ENCODE measurements at regions not wholly inside any gene's neighbourhood (a gene's known extent, or its start where the extent isn't known, plus 50 kb on each side); places are given as distances from the start of the nearest gene placed in this dataset.

DNA sequence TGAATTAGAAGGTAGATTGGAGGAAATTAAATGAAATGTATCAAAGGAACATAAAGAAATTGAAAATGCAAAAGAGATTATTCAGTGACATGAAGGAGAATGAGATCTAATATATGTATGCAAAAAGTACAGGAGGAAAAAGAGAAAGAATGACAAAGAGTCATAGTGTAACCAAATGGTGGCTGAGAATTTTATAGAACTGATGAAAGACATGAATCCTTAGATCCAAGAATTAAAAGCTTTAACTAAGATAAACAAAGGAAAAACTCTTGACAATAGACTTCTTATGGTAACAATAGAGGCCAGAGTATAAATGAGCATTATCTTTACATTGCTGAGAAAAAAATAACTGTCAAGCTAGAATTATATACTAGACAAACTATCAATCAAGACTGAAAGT is 505.4 kb upstream of the CD180 start:
- no peak overlapping the region for H2BK15ac ChIP-seq (ENCODE audit: low read depth, poor library complexity, severe bottlenecking)
- no peak overlapping the region for H4K91ac ChIP-seq (ENCODE audit: low read length)
- no peak overlapping the region for H3K14ac ChIP-seq (ENCODE audit: low read length in 2 of 2)
- no peak overlapping the region for H3K4me2 ChIP-seq (ENCODE audit: low read length, poor library complexity, severe bottlenecking)
- H3K4me3 ChIP-seq (ENCODE audit: insufficient read depth in 1 of 2, low read depth in 1 of 2, low read length in 2 of 2): no peak overlapping the region
- no peak overlapping the region for H3K4ac ChIP-seq (ENCODE audit: low read depth in 1 of 2, low read length in 2 of 2)
- H3K9me3 ChIP-seq (ENCODE audit: control insufficient read depth, low read length): peaks cover 36% of the 10 kb centered on the region
- H2BK12ac ChIP-seq (ENCODE audit: low read length in 2 of 2): no peak overlapping the region
- no peak overlapping the region for H2AFZ ChIP-seq (ENCODE audit: low read depth, low read length)
- H2BK5ac ChIP-seq (ENCODE audit: low read depth, low read length, poor library complexity, severe bottlenecking): no peak overlapping the region
- no peak overlapping the region for H2BK120ac ChIP-seq (ENCODE audit: low read depth, low read length)
- no peak overlapping the region for H2AK5ac ChIP-seq (ENCODE audit: low read length, severe bottlenecking)
- H3K4me1 ChIP-seq (ENCODE audit: control insufficient read depth, insufficient read depth, low read depth, low read length): no peaks in the 10 kb centered on the region
- H3K23ac ChIP-seq (ENCODE audit: low read length in 2 of 2): no peak overlapping the region
- H3K27me3 ChIP-seq (ENCODE audit: control insufficient read depth in 1 of 2, insufficient read depth in 1 of 2, low read length in 2 of 2): no peaks in the 10 kb centered on the region
- no peak overlapping the region for H3K27ac ChIP-seq (ENCODE audit: low read length, poor library complexity, severe bottlenecking)
- no peak overlapping the region for H3K9ac ChIP-seq (ENCODE audit: low read length)
- no peak overlapping the region for H3K18ac ChIP-seq (ENCODE audit: low read depth in 1 of 2, low read length in 2 of 2)
- H3K79me1 ChIP-seq (replicated peaks; ENCODE audit: low read length, poor library complexity, severe bottlenecking): no peaks in the 10 kb centered on the region
- no peaks in the 10 kb centered on the region for H3K36me3 ChIP-seq (ENCODE audit: control insufficient read depth in 1 of 2, insufficient read depth in 2 of 2, low read depth in 1 of 2, low read length in 2 of 2)
- no peak overlapping the region for H4K8ac ChIP-seq (ENCODE audit: low read length)
- no peak for DNase-seq

DNA sequence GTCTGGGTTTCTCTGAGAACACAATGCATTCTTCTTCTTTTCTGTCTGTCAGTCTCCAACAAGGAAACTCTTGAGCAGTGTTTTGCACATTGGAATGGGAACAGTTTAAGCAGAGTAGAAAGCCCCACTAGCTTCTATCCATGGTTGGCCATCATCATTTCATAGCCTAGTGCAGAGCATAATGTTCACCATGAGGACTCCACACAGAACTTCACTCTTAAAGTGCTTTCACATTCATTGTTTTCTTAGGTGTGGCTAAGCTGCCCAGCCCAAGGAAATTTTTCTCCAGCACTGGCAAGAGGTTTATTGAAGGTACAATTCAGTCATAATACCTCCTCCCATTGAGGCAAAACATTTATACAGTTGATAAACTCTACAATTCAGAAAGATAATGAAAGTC is 503.0 kb upstream of the CD180 start:
- Histone ChIP-seq H3K79me1 (replicated peaks; ENCODE audit: low read length, poor library complexity, severe bottlenecking) (no peaks in the 10 kb centered on the region), H2AFZ (ENCODE audit: low read depth, low read length) (no peak overlapping the region), H3K4me3 (ENCODE audit: insufficient read depth in 1 of 2, low read depth in 1 of 2, low read length in 2 of 2) (no peak overlapping the region), H3K36me3 (ENCODE audit: control insufficient read depth in 1 of 2, insufficient read depth in 2 of 2, low read depth in 1 of 2, low read length in 2 of 2) (no peaks in the 10 kb centered on the region), H4K8ac (ENCODE audit: low read length) (no peak overlapping the region), H3K14ac (ENCODE audit: low read length in 2 of 2) (no peak overlapping the region), H3K4me2 (ENCODE audit: low read length, poor library complexity, severe bottlenecking) (no peak overlapping the region), H3K9me3 (ENCODE audit: control insufficient read depth, low read length) (peaks cover 36% of the 10 kb centered on the region), H3K4ac (ENCODE audit: low read depth in 1 of 2, low read length in 2 of 2) (no peak overlapping the region), H3K18ac (ENCODE audit: low read depth in 1 of 2, low read length in 2 of 2) (no peak overlapping the region), H2BK5ac (ENCODE audit: low read depth, low read length, poor library complexity, severe bottlenecking) (no peak overlapping the region), H3K9ac (ENCODE audit: low read length) (no peak overlapping the region), H2BK12ac (ENCODE audit: low read length in 2 of 2) (no peak overlapping the region), H3K4me1 (ENCODE audit: control insufficient read depth, insufficient read depth, low read depth, low read length) (no peaks in the 10 kb centered on the region), H2AK5ac (ENCODE audit: low read length, severe bottlenecking) (no peak overlapping the region), H4K91ac (ENCODE audit: low read length) (no peak overlapping the region), H2BK15ac (ENCODE audit: low read depth, poor library complexity, severe bottlenecking) (no peak overlapping the region), H3K27me3 (ENCODE audit: control insufficient read depth in 1 of 2, insufficient read depth in 1 of 2, low read length in 2 of 2) (no peaks in the 10 kb centered on the region), H3K27ac (ENCODE audit: low read length, poor library complexity, severe bottlenecking) (no peak overlapping the region), H2BK120ac (ENCODE audit: low read depth, low read length) (no peak overlapping the region), H3K23ac (ENCODE audit: low read length in 2 of 2) (no peak overlapping the region)
- DNase-seq: no peak

GRCh38 chr5:67696446-67696845 is 499.8 kb upstream of the CD180 start:
- Histone ChIP-seq H3K14ac (ENCODE audit: low read length in 2 of 2) (no peak overlapping the region), H2BK12ac (ENCODE audit: low read length in 2 of 2) (no peak overlapping the region), H3K4ac (ENCODE audit: low read depth in 1 of 2, low read length in 2 of 2) (no peak overlapping the region), H3K9me3 (ENCODE audit: control insufficient read depth, low read length) (peaks cover 17% of the 10 kb centered on the region), H2AK5ac (ENCODE audit: low read length, severe bottlenecking) (no peak overlapping the region), H3K18ac (ENCODE audit: low read depth in 1 of 2, low read length in 2 of 2) (no peak overlapping the region), H2BK120ac (ENCODE audit: low read depth, low read length) (no peak overlapping the region), H3K4me3 (ENCODE audit: insufficient read depth in 1 of 2, low read depth in 1 of 2, low read length in 2 of 2) (no peak overlapping the region), H3K23ac (ENCODE audit: low read length in 2 of 2) (no peak overlapping the region), H2BK15ac (ENCODE audit: low read depth, poor library complexity, severe bottlenecking) (peak overlapping the region; percentile 64), H3K9ac (ENCODE audit: low read length) (no peak overlapping the region), H3K4me2 (ENCODE audit: low read length, poor library complexity, severe bottlenecking) (no peak overlapping the region), H3K4me1 (ENCODE audit: control insufficient read depth, insufficient read depth, low read depth, low read length) (no peaks in the 10 kb centered on the region), H3K79me1 (replicated peaks; ENCODE audit: low read length, poor library complexity, severe bottlenecking) (no peaks in the 10 kb centered on the region), H4K91ac (ENCODE audit: low read length) (no peak overlapping the region), H2AFZ (ENCODE audit: low read depth, low read length) (no peak overlapping the region), H3K36me3 (ENCODE audit: control insufficient read depth in 1 of 2, insufficient read depth in 2 of 2, low read depth in 1 of 2, low read length in 2 of 2) (no peaks in the 10 kb centered on the region), H2BK5ac (ENCODE audit: low read depth, low read length, poor library complexity, severe bottlenecking) (no peak overlapping the region), H3K27me3 (ENCODE audit: control insufficient read depth in 1 of 2, insufficient read depth in 1 of 2, low read length in 2 of 2) (no peaks in the 10 kb centered on the region), H4K8ac (ENCODE audit: low read length) (no peak overlapping the region), H3K27ac (ENCODE audit: low read length, poor library complexity, severe bottlenecking) (no peak overlapping the region)
- WGBS: 78% methylated on average over 1 of the region's 1 CpG
- no peak for DNase-seq

GRCh38 chr5:67695369-67695768 is 498.8 kb upstream of the CD180 start:
- Histone ChIP-seq H3K23ac (ENCODE audit: low read length in 2 of 2) (no peak overlapping the region), H3K14ac (ENCODE audit: low read length in 2 of 2) (no peak overlapping the region), H2BK5ac (ENCODE audit: low read depth, low read length, poor library complexity, severe bottlenecking) (no peak overlapping the region), H3K27me3 (ENCODE audit: control insufficient read depth in 1 of 2, insufficient read depth in 1 of 2, low read length in 2 of 2) (no peaks in the 10 kb centered on the region), H3K4me2 (ENCODE audit: low read length, poor library complexity, severe bottlenecking) (no peak overlapping the region), H2AK5ac (ENCODE audit: low read length, severe bottlenecking) (no peak overlapping the region), H2AFZ (ENCODE audit: low read depth, low read length) (no peak overlapping the region), H3K36me3 (ENCODE audit: control insufficient read depth in 1 of 2, insufficient read depth in 2 of 2, low read depth in 1 of 2, low read length in 2 of 2) (no peaks in the 10 kb centered on the region), H2BK120ac (ENCODE audit: low read depth, low read length) (no peak overlapping the region), H3K9me3 (ENCODE audit: control insufficient read depth, low read length) (peaks cover 6% of the 10 kb centered on the region), H4K91ac (ENCODE audit: low read length) (no peak overlapping the region), H2BK15ac (ENCODE audit: low read depth, poor library complexity, severe bottlenecking) (no peak overlapping the region), H3K18ac (ENCODE audit: low read depth in 1 of 2, low read length in 2 of 2) (no peak overlapping the region), H3K4ac (ENCODE audit: low read depth in 1 of 2, low read length in 2 of 2) (no peak overlapping the region), H3K79me1 (replicated peaks; ENCODE audit: low read length, poor library complexity, severe bottlenecking) (no peaks in the 10 kb centered on the region), H3K4me1 (ENCODE audit: control insufficient read depth, insufficient read depth, low read depth, low read length) (no peaks in the 10 kb centered on the region), H2BK12ac (ENCODE audit: low read length in 2 of 2) (no peak overlapping the region), H3K4me3 (ENCODE audit: insufficient read depth in 1 of 2, low read depth in 1 of 2, low read length in 2 of 2) (no peak overlapping the region), H4K8ac (ENCODE audit: low read length) (no peak overlapping the region), H3K27ac (ENCODE audit: low read length, poor library complexity, severe bottlenecking) (no peak overlapping the region), H3K9ac (ENCODE audit: low read length) (no peak overlapping the region)
- WGBS: 60% methylated on average over 1 of the region's 1 CpG
- no peak for DNase-seq
